ENCODE measurements at regions not wholly inside any gene's neighbourhood (a gene's known extent, or its start where the extent isn't known, plus 50 kb on each side); places are given as distances from the start of the nearest gene placed in this dataset.

GRCh38 chr14:59069163-59069854, 119.2 kb upstream of the DAAM1 start:
- no peak for DNase-seq (ENCODE audit: insufficient read length, low spot score)
- no peak for TF ChIP-seq POLR2A (IDR thresholded peaks at IDR 0.05; ENCODE audit: low read depth, low read length)
- FAIRE-seq, result no peak

DNA sequence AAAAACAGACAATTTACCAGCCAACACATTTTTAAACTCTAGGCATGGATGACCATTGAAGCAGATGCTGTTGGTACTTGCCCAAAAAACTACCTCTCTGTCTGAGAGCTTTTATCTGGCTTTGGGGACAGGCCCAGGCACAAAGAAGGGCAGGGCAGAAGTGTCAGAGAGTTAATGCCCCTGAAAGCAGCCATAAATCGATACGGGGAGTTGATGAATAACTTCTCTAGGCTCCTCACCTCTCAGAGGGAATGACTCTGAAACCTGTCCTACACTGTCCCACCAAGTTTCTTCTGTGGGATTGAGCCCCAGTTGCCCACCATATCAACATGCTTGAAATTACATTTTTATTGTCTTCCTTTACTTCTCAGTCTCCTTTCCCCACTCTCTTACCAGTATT, 113.0 kb upstream of the DAAM1 start:
- DNase-seq (ENCODE audit: insufficient read length, low spot score) (no peak), FAIRE-seq (no peak)
- TF ChIP-seq POLR2A (IDR thresholded peaks at IDR 0.05; ENCODE audit: low read depth, low read length), result no peak

DNA sequence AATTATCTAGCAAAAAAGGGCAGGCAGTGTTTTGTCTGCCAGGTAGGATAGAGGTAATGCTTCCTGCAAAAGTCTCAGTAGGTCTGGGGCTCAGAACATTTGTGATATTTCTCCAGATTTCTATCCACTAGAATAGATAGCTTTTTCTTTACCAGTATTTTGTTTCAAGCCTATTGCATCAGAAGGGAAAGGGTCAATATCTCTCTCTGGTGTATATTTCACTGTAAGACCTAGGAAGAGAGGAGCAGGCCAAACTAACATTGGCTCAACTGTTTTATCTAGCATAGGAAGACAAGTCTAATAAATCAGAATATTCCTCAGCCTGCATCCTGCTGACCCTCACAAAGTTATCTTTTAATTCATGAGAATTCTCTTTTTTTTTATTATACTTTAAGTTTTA, 106.7 kb upstream of the DAAM1 start:
- FAIRE-seq (no peak), DNase-seq (ENCODE audit: insufficient read length, low spot score) (no peak)
- no peak for TF ChIP-seq POLR2A (IDR thresholded peaks at IDR 0.05; ENCODE audit: low read depth, low read length)

DNA sequence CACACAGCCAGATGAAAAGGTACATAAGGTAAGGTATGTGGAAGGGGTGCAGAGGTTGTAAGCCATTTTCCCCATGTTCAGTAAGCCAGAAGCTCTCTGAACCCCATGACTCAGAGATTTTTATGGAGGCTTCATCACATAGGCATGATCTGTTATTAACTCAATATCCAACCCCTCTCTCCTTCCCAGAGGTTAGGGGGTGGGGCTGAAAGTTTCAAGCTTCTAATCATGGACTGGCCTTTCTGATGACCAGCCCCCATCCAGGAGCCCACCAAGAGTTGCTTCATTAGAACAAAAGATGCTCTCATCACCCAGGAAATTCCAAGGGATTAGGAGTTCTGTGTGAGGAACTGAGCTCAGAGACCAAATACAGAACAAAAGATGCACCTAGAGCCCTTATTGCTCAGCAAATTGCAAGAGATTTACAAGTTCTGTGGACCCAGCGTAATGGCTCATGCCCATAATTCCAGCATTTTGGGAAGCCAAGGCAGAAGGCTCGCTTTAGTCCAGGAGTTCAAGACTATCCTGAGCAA, 103.2 kb upstream of the DAAM1 start:
- no peak for TF ChIP-seq POLR2A (IDR thresholded peaks at IDR 0.05; ENCODE audit: low read depth, low read length)
- no peak for DNase-seq (ENCODE audit: insufficient read length, low spot score)
- FAIRE-seq, result no peak

GRCh38 chr14:59086241-59086882, 102.1 kb upstream of the DAAM1 start:
- DNase-seq (ENCODE audit: insufficient read length, low spot score) (no peak), FAIRE-seq (no peak)
- no peak for TF ChIP-seq POLR2A (IDR thresholded peaks at IDR 0.05; ENCODE audit: low read depth, low read length)

DNA sequence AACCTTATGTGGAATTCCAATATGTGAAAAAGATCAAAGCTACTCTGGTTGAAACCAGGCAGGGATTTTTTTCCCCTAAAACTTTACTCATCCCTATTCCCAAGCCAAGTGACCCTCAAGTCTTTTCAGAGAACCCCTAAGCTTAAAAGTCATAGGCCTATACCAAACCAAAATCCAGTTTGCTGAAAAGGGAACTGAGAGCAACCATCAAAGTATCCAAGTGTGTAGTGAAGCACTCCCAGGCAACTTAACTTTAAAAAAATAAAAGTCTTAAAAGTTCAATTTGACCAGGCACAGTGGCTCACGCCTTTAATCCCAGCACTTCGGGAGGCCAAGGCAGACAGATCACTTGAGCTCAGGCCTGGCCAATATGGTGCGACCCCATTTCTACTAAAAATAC, 101.2 kb upstream of the DAAM1 start:
- FAIRE-seq, result no peak
- no peak for DNase-seq (ENCODE audit: insufficient read length, low spot score)
- TF ChIP-seq POLR2A (IDR thresholded peaks at IDR 0.05; ENCODE audit: low read depth, low read length), result no peak

DNA sequence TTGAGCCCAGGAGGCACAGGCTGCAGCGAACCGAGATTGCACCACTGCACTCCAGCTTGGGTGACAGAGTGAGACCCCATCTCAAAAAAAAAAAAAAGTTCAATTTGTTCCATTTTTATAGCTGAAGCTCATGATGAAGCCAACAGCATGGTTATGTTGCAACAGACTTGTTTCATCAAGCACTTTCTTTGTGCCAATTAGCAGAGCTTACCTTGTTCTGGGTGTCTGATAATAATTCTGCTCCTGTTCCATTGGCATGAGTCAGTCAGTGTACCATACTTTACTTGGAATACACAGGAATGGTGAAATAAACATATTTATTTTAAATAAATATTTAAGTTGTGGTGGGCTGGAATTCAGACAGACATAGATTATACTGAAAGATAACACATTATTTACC, 100.8 kb upstream of the DAAM1 start:
- TF ChIP-seq POLR2A (IDR thresholded peaks at IDR 0.05; ENCODE audit: low read depth, low read length), result no peak
- DNase-seq (ENCODE audit: insufficient read length, low spot score) (no peak), FAIRE-seq (no peak)

DNA sequence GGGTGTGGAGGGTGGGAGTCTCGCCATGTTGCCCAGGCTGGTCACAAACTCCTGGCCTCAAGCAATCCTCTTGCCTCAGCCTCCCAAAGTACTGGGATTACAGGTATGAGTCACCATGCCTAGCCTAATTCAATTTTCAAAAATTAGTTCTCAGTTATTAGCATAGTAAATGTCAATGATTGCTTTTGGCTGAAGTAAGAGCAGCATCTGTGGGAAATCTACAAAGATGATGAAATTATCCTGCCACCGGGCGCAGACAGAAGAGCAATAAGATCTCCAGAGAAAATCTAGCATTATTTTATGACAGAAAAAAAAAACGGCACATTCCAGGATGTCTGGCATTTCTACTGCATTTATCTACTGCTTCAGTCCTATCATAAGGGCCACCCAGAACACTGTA, 97.9 kb upstream of the DAAM1 start:
- FAIRE-seq (no peak), DNase-seq (ENCODE audit: insufficient read length, low spot score) (no peak)
- TF ChIP-seq POLR2A (IDR thresholded peaks at IDR 0.05; ENCODE audit: low read depth, low read length), result no peak

DNA sequence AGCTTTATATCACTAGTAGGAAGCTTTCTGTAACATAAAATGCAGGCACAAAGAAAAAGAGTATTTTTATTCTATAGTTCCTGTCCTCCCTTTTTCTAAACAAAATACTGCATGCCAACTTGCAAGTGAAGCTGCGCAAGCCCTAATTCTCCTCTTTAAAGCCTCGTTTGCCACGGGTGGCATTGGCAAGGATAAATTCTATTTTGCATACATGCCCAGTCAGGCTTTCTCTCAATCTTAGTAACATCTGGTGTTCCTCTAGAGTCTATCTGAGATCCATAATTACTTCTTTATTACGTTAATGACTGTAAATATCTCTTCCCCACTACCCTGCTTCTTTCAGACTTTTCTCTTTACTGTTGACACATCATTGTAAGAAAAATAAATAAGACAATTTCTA, 97.1 kb upstream of the DAAM1 start:
- TF ChIP-seq POLR2A (IDR thresholded peaks at IDR 0.05; ENCODE audit: low read depth, low read length), result no peak
- FAIRE-seq (no peak), DNase-seq (ENCODE audit: insufficient read length, low spot score) (no peak)

- no peak for TF ChIP-seq POLR2A (IDR thresholded peaks at IDR 0.05; ENCODE audit: low read depth, low read length)
- no peak for FAIRE-seq
- no peak for DNase-seq (ENCODE audit: insufficient read length, low spot score)
These were observed 96.5 kb upstream of the DAAM1 start for GRCh38 chr14:59091976-59092375.

DNA sequence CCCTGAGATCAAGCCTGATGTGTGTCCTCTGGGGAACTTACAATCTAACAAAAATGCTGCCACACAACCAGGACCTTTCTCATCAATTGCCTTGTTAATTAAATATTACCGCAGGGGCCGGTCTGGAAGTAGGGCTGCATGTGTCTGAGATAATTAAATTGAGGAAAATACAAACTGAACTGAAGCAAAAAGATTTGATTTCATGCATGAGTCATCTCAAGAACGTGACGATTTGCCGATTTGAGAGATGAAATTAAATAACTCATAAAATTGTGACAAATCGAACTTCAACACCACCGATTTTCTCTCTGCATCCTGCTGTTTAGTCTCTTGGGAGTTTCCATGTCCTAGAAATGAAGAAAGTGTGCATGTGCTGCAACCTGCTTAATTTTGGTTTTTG, 94.6 kb upstream of the DAAM1 start:
- no peak for TF ChIP-seq POLR2A (IDR thresholded peaks at IDR 0.05; ENCODE audit: low read depth, low read length)
- DNase-seq (ENCODE audit: insufficient read length, low spot score) (no peak), FAIRE-seq (no peak)

GRCh38 chr14:59096303-59096702, 92.2 kb upstream of the DAAM1 start:
- no peak for DNase-seq (ENCODE audit: insufficient read length, low spot score)
- TF ChIP-seq POLR2A (IDR thresholded peaks at IDR 0.05; ENCODE audit: low read depth, low read length), result no peak
- FAIRE-seq, result no peak

DNA sequence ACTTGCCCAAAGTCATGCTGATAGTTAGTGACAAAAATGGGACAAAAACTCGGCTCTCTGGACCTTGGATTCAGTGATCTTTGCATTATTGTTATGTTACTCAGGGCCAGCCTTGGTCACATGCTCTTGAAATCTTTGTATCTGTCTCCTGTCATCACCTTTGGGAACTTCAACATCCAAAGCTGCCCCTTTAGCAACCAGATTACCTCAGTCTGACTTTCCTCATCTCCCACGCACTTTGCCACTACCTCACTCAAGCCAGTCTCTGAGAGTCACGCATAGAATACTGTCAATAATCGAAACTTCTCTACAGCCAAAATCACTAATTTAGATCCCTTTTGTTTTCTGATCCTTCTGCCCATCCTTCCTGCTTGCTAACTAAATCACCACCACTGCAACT, 90.8 kb upstream of the DAAM1 start:
- TF ChIP-seq POLR2A (IDR thresholded peaks at IDR 0.05; ENCODE audit: low read depth, low read length), result no peak
- FAIRE-seq (no peak), DNase-seq (ENCODE audit: insufficient read length, low spot score) (no peak)

GRCh38 chr14:59098377-59098776, 90.1 kb upstream of the DAAM1 start:
- TF ChIP-seq POLR2A (IDR thresholded peaks at IDR 0.05; ENCODE audit: low read depth, low read length), result no peak
- FAIRE-seq, result no peak
- no peak for DNase-seq (ENCODE audit: insufficient read length, low spot score)

DNA sequence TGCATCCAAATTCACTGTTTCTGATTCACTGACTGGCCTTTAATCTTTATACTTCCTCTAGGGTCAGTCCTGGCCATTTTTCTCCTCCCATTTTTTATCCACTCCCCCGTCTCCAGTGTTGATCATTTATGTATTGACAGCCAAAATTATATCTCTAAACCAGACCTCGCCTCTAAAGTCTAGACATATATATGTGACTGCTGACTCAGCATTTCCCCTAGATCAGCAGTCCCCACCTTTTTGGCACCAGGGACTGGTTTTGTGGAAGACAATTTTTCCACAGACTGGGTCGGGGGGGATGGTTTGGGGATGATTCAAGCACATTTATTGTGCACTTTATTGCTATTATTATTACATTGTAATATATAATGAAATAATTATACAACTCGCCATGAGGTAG, 88.3 kb upstream of the DAAM1 start:
- no peak for DNase-seq (ENCODE audit: insufficient read length, low spot score)
- TF ChIP-seq POLR2A (IDR thresholded peaks at IDR 0.05; ENCODE audit: low read depth, low read length), result no peak
- no peak for FAIRE-seq

Data from H54 (cell line).